Endothelial cell of umbilical vein (primary cell): ENCODE measurements at regions not wholly inside any gene's neighbourhood (a gene's known extent, or its start where the extent isn't known, plus 50 kb on each side); places are given as distances from the start of the nearest gene placed in this dataset.

Experiments used
- BruUV-seq: library from RNA; stranded (reverse); fragments of 400-500 nt; replicated peaks from 2 replicates; lab custom pipeline; 2021; lab: Mats Ljungman, UMichigan
- CTCF ChIA-PET: fragments of 300-600, 350-600 bp; sonication (Branson Sonifier 250); formaldehyde crosslinking; loops from one replicate; lab custom pipeline; 2021; ENCODE audit warnings: antibody characterized with exemption, inconsistent platforms; lab: Charles Lee
- POLR2A ChIA-PET: fragments of 300-600, 350-600 bp; sonication (Branson Sonifier 250); formaldehyde crosslinking; loops from one replicate; lab custom pipeline; 2021; ENCODE audit warnings: antibody characterized with exemption, inconsistent platforms; lab: Charles Lee
- DNase-seq: peaks from one replicate; pipeline ENCODE4 v3.0.0-alpha.2; 2011; ENCODE audit warnings: low read depth, low spot score
- FAIRE-seq: peaks from 2 replicates; lab custom pipeline; 2011; peaks lifted over from hg19 to GRCh38; lab: Jason Lieb, UNC
- H2AFZ ChIP-seq: 2 replicates; pipeline ENCODE4 v1.6.0; 2012; ENCODE audit warnings: low read depth, low read length, control low read depth, inconsistent platforms
- H3K27ac ChIP-seq: 2 replicates; pipeline ENCODE4 v1.5.1; 2011; ENCODE audit warnings: low read depth, mild to moderate bottlenecking, control low read depth, low read length, moderate library complexity; ENCODE audit not compliant: insufficient read depth
- H3K27me3 ChIP-seq, 2 experiments: 2 replicates each; pipeline versions ENCODE4 v1.6.0 to v1.6.1; 2011; ENCODE audit warnings: low read length in 2 of 2, mixed read lengths in 1 of 2; ENCODE audit not compliant: control insufficient read depth in 2 of 2, insufficient read depth in 2 of 2
- H3K36me3 ChIP-seq, 2 experiments: 2 replicates in 1 of 2; 3 replicates in 1 of 2; pipeline ENCODE4 v1.5.1; 2011; ENCODE audit warnings: low read length in 2 of 2, mild to moderate bottlenecking in 1 of 2, moderate library complexity in 1 of 2; ENCODE audit not compliant: control insufficient read depth in 2 of 2, insufficient read depth in 2 of 2; ENCODE audit errors: extremely low read depth in 1 of 2
- H3K4me1 ChIP-seq: 3 replicates; pipeline ENCODE4 v1.5.1; 2011; ENCODE audit warnings: mild to moderate bottlenecking, low read length; ENCODE audit not compliant: control insufficient read depth, insufficient read depth; ENCODE audit errors: extremely low read depth
- H3K4me2 ChIP-seq: 2 replicates; pipeline ENCODE4 v1.6.1; 2011; ENCODE audit warnings: low read length, control low read depth, mixed read lengths; ENCODE audit not compliant: insufficient read depth
- H3K4me3 ChIP-seq, 3 experiments: fragments of 200-600 bp in 1 of 3; sonication (generic), shearing (Covaris generic) in 1 of 3; replicated peaks in 1 of 3; 2 replicates each; pipeline ENCODE4 v1.5.1; 2011 to 2016; ENCODE audit warnings: control low read depth in 3 of 3, low read length in 3 of 3, mild to moderate bottlenecking in 2 of 3, inconsistent platforms in 1 of 3, low read depth in 1 of 3, moderate library complexity in 1 of 3; ENCODE audit not compliant: insufficient read depth in 1 of 3
- H3K79me2 ChIP-seq: 2 replicates; pipeline ENCODE4 v1.6.0; 2012; ENCODE audit warnings: low read length, inconsistent platforms; ENCODE audit not compliant: control insufficient read depth, insufficient read depth
- H3K9ac ChIP-seq: replicated peaks from 2 replicates; pipeline ENCODE3; 2011; ENCODE audit warnings: low read length, control low read depth; ENCODE audit not compliant: insufficient read depth; ENCODE audit errors: extremely low read depth
- H3K9me1 ChIP-seq: replicated peaks from 3 replicates; pipeline ENCODE4 v1.6.0; 2011; ENCODE audit warnings: mild to moderate bottlenecking, low read length; ENCODE audit not compliant: control insufficient read depth, insufficient read depth; ENCODE audit errors: extremely low read depth
- H3K9me3 ChIP-seq: replicated peaks from 2 replicates; pipeline ENCODE4 v1.5.1; 2012; ENCODE audit warnings: low read length, inconsistent platforms; ENCODE audit not compliant: control insufficient read depth, insufficient read depth
- H4K20me1 ChIP-seq: replicated peaks from 2 replicates; pipeline ENCODE3; 2011; ENCODE audit warnings: mild to moderate bottlenecking, low read length; ENCODE audit not compliant: control insufficient read depth, insufficient read depth; ENCODE audit errors: extremely low read depth
- FOS ChIP-seq: IDR thresholded peaks from 2 replicates; pipeline ENCODE4 v1.6.1; 2011; ENCODE audit warnings: mild to moderate bottlenecking, low read length, moderate library complexity, borderline replicate concordance; ENCODE audit not compliant: insufficient read depth
- GATA2 ChIP-seq: IDR thresholded peaks from 2 replicates; pipeline ENCODE4 v1.7.0; 2011; ENCODE audit warnings: low read depth, mild to moderate bottlenecking, moderate library complexity, mixed read lengths, low read length; ENCODE audit not compliant: insufficient read length, insufficient read depth
- JUN ChIP-seq: IDR thresholded peaks from 2 replicates; pipeline ENCODE4 v1.6.1; 2011; ENCODE audit warnings: borderline replicate concordance, low read depth; ENCODE audit not compliant: insufficient read length, insufficient read depth
- MYC ChIP-seq: IDR thresholded peaks from one replicate; pipeline ENCODE4 v1.6.1; 2011; ENCODE audit warnings: mild to moderate bottlenecking, low read depth, low read length
- POLR2A ChIP-seq: IDR thresholded peaks from 2 replicates; pipeline ENCODE4 v1.6.1; 2012; ENCODE audit warnings: low read depth, mild to moderate bottlenecking, control low read depth, low read length
- POLR2AphosphoS5 ChIP-seq: IDR thresholded peaks from 2 replicates; pipeline ENCODE4 v1.6.1; 2012; ENCODE audit warnings: low read depth, mild to moderate bottlenecking, control low read depth, low read length, moderate library complexity; ENCODE audit not compliant: insufficient read depth
- dilution Hi-C: fragments of 300-500 bp; cut with MboI; formaldehyde crosslinking; loops from one replicate; pipeline ENCODE4 v1.15.0; 2019; ENCODE audit warnings: low sequenced_read_pairs; ENCODE audit not compliant: extremely low pct_ligation_motif_present
- intact Hi-C: fragments of 100-400 bp; cut with micrococcal nuclease; formaldehyde crosslinking; loops from one replicate; pipeline ENCODE4 v1.10.0; 2022
- TF ChIP-seq, protein P1 (sequence below), 2 donors: IDR thresholded peaks; 1 replicate in 1 of 2; 2 replicates in 1 of 2; pipeline ENCODE4 v1.5.1; 2011; ENCODE audit warnings: low read length in 2 of 2, mild to moderate bottlenecking in 2 of 2, moderate library complexity in 2 of 2, control low read depth in 1 of 2, inconsistent platforms in 1 of 2, low read depth in 1 of 2; ENCODE audit not compliant: insufficient read depth in 1 of 2; ENCODE audit errors: extremely low read depth in 1 of 2
- TF ChIP-seq, protein P2 (sequence below): IDR thresholded peaks from 2 replicates; pipeline ENCODE4 v1.6.1; 2011; ENCODE audit not compliant: insufficient read depth, insufficient read length

DNA sequence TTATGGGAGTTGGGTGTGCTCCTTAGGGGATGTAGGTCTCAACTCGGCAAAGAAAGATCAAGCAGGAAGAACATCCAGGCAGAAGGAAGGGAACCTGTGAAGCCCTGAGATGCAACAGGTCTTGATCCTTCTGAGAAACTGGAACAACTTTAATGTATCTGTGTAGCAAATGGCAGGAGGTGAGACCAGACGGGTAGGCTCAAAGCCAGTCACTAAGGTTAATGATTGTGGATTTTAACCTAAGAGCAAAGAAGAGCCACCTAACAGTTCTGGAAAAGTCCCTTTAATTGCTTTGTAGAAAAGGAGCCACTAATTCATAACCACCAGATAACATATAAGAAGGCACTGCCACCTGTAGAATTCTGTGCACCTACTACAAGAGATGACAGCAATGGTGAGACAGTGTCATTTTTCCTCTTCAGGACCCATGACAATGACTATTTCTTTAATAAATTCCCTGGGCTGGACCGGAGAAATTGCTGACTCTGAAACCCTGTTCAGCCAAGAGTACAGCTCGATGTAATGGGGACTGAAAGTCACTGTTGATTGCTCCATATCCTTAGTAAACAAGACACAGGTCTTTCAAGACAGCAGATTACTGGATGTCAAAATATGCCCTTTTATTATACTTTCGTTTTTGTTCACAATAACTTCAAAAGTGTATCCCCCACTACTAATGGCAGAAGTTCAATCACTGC is 326.2 kb downstream of the CBLN4 start:
- FAIRE-seq, result no peak

DNA sequence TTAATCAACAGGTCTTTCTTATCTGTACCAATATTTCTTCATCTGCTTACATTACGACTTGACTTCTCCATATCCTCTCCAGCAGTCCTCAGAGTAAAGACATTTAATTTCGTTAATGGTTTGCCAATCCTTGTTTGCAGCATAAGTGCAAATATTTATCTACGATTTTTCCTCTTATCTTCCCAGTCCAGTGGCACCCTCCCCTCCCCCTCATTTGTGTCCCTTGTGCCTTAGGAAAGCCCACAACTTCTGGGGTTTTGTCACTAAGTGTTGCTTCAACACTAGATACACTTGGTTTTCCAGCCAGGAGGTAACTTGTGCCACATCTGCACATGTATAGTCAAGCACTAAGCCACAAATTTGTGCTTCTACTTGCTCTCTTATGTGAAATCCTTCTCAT is 327.2 kb downstream of the CBLN4 start:
- Histone ChIP-seq H4K20me1 (no peaks in the 10 kb centered on the region), H3K36me3 (no peaks in the 10 kb centered on the region), H3K4me3 (no peak overlapping the region), H3K27ac (no peak overlapping the region), H3K9me1 (no peaks in the 10 kb centered on the region), H3K9me3 (peaks cover 2% of the 10 kb centered on the region), H3K79me2 (no peaks in the 10 kb centered on the region), H3K27me3 (no peaks in the 10 kb centered on the region), H3K4me1 (no peaks in the 10 kb centered on the region), H3K4me2 (no peak overlapping the region), H2AFZ (no peak overlapping the region), H3K9ac (no peak overlapping the region)
- no TSS peak for BruUV-seq
- CTCF ChIA-PET, result no interaction called here
- intact Hi-C loops (no loop called here), dilution Hi-C loops (no loop called here)
- DNase-seq (no peak), FAIRE-seq (no peak)
- POLR2A ChIA-PET, result no interaction called here
- TF ChIP-seq FOS (no peak), MYC (no peak), POLR2AphosphoS5 (no peak), GATA2 (no peak), POLR2A (no peak), JUN (no peak)
- TF ChIP-seq, protein P1, sequence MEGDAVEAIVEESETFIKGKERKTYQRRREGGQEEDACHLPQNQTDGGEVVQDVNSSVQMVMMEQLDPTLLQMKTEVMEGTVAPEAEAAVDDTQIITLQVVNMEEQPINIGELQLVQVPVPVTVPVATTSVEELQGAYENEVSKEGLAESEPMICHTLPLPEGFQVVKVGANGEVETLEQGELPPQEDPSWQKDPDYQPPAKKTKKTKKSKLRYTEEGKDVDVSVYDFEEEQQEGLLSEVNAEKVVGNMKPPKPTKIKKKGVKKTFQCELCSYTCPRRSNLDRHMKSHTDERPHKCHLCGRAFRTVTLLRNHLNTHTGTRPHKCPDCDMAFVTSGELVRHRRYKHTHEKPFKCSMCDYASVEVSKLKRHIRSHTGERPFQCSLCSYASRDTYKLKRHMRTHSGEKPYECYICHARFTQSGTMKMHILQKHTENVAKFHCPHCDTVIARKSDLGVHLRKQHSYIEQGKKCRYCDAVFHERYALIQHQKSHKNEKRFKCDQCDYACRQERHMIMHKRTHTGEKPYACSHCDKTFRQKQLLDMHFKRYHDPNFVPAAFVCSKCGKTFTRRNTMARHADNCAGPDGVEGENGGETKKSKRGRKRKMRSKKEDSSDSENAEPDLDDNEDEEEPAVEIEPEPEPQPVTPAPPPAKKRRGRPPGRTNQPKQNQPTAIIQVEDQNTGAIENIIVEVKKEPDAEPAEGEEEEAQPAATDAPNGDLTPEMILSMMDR (IDR thresholded peaks at IDR 0.05; ENCODE audit: extremely low read depth in 1 of 2, insufficient read depth in 1 of 2, low read depth in 1 of 2, low read length in 2 of 2), result no peak
- TF ChIP-seq, protein P2, sequence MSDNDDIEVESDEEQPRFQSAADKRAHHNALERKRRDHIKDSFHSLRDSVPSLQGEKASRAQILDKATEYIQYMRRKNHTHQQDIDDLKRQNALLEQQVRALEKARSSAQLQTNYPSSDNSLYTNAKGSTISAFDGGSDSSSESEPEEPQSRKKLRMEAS, result no peak

More for the DNA sequence above, 326.2 kb downstream of the CBLN4 start:
- TF ChIP-seq JUN, result no peak
- Histone ChIP-seq H3K36me3 (no peaks in the 10 kb centered on the region), H3K9me1 (no peaks in the 10 kb centered on the region), H2AFZ (no peak overlapping the region), H3K4me1 (no peaks in the 10 kb centered on the region), H3K4me2 (no peak overlapping the region), H3K9ac (no peak overlapping the region), H3K4me3 (no peak overlapping the region), H4K20me1 (no peaks in the 10 kb centered on the region), H3K79me2 (no peaks in the 10 kb centered on the region), H3K27ac (no peak overlapping the region), H3K27me3 (no peaks in the 10 kb centered on the region), H3K9me3 (peaks cover 2% of the 10 kb centered on the region)
- BruUV-seq, result no TSS peak
- dilution Hi-C loops, result no loop called here
- intact Hi-C loops, result no loop called here
- CTCF ChIA-PET, result no interaction called here
- no peak for DNase-seq
- POLR2A ChIA-PET, result no interaction called here
